Prostate gland (tissue), 2 donors: ENCODE measurements at regions not wholly inside any gene's neighbourhood (a gene's known extent, or its start where the extent isn't known, plus 50 kb on each side); places are given as distances from the start of the nearest gene placed in this dataset.

Experiments used
- DNase-seq: peaks from one replicate; pipeline ENCODE4 v3.0.0-alpha.2; 2019; ENCODE audit warnings: low spot score
- H3K27ac ChIP-seq, 2 donors: fragments of 200-600 bp; sonication (generic); 2 replicates each; pipeline ENCODE4 v1.5.1; 2017 to 2019
- H3K27me3 ChIP-seq: fragments of 200-600 bp; sonication (generic); replicated peaks from 2 replicates; pipeline ENCODE4 v1.5.1; 2019; ENCODE audit not compliant: insufficient read depth
- H3K36me3 ChIP-seq, 2 donors: fragments of 200-600 bp; sonication (generic); 1 replicate in 1 of 2; 2 replicates in 1 of 2; pipeline versions ENCODE4 v1.5.1 to v1.8.1; 2017 to 2019
- H3K4me1 ChIP-seq: fragments of 200-600 bp; sonication (generic); replicated peaks from 2 replicates; pipeline ENCODE4 v1.5.1; 2019
- H3K4me3 ChIP-seq, 2 donors: fragments of 200-600 bp; sonication (generic); 2 replicates each; pipeline ENCODE4 v1.5.1; 2017 to 2019
- H3K9me3 ChIP-seq: fragments of 200-600 bp; sonication (generic); 2 replicates; pipeline ENCODE4 v1.5.1; 2017
- CTCF ChIP-seq, 4 experiments: fragments of 200-600 bp in 2 of 4; fragments of 450-650 bp in 2 of 4; sonication (generic) in 2 of 4; IDR thresholded peaks; 1 replicate in 3 of 4; 2 replicates in 1 of 4; pipeline ENCODE4 v1.5.1; 2016 to 2019; ENCODE audit warnings: antibody characterized with exemption in 4 of 4, mild to moderate bottlenecking in 2 of 4, moderate library complexity in 2 of 4
- POLR2A ChIP-seq: fragments of 450-650 bp; IDR thresholded peaks from one replicate; pipeline ENCODE4 v1.6.1; 2016; ENCODE audit warnings: antibody characterized with exemption, mild to moderate bottlenecking
- POLR2AphosphoS5 ChIP-seq: sonication (generic); formaldehyde crosslinking; IDR thresholded peaks from one replicate; pipeline ENCODE4 v1.6.1; 2017; ENCODE audit warnings: antibody characterized with exemption
- WGBS: methylation state at CpG from one replicate; pipeline ENCODE4 v1.1.5; 2018; 5-methylcytosine and 5-hydroxymethylcytosine counted together
- intact Hi-C: fragments of 100-400 bp; cut with DNase I; formaldehyde crosslinking; loops from one replicate; pipeline ENCODE4 v1.14.2; 2022

- Histone ChIP-seq H3K36me3 (no peaks in the 10 kb centered on the region), H3K4me1 (no peaks in the 10 kb centered on the region), H3K4me3 (no peak overlapping the region), H3K9me3 (no peaks in the 10 kb centered on the region), H3K27me3 (no peaks in the 10 kb centered on the region), H3K27ac (no peak overlapping the region)
- WGBS: 81% methylated on average over 1 of the region's 1 CpG
- intact Hi-C loops: no loop called here
- no peak for DNase-seq
- no peak for TF ChIP-seq POLR2A
- TF ChIP-seq POLR2AphosphoS5: no peak
- no peak for TF ChIP-seq CTCF (IDR thresholded peaks at IDR 0.05)
These were observed 51.6 kb upstream of the PRDM8 start for GRCh38 chr4:80145739-80146138.

GRCh38 chr4:80144676-80145470, 52.4 kb upstream of the PRDM8 start:
- Histone ChIP-seq H3K27me3 (no peaks in the 10 kb centered on the region), H3K9me3 (no peaks in the 10 kb centered on the region), H3K4me3 (no peak overlapping the region), H3K4me1 (no peaks in the 10 kb centered on the region), H3K27ac (no peak overlapping the region), H3K36me3 (no peaks in the 10 kb centered on the region)
- no peak for DNase-seq
- intact Hi-C loops: no loop called here
- TF ChIP-seq CTCF (IDR thresholded peaks at IDR 0.05) (no peak), POLR2AphosphoS5 (no peak), POLR2A (no peak)

GRCh38 chr4:80143307-80143679, 54.0 kb upstream of the PRDM8 start:
- intact Hi-C loops: no loop called here
- H3K4me1 ChIP-seq: no peaks in the 10 kb centered on the region
- no peak for DNase-seq
- no peaks in the 10 kb centered on the region for H3K27me3 ChIP-seq
- H3K36me3 ChIP-seq: no peaks in the 10 kb centered on the region
- no peaks in the 10 kb centered on the region for H3K9me3 ChIP-seq
- H3K4me3 ChIP-seq: no peak overlapping the region
- WGBS: 82% methylated on average over 1 of the region's 1 CpG
- no peak overlapping the region for H3K27ac ChIP-seq
- TF ChIP-seq POLR2A (no peak), POLR2AphosphoS5 (no peak), CTCF (IDR thresholded peaks at IDR 0.05) (no peak)

GRCh38 chr4:80142394-80143306, 54.7 kb upstream of the PRDM8 start:
- Histone ChIP-seq H3K27ac (no peak overlapping the region), H3K27me3 (no peaks in the 10 kb centered on the region), H3K36me3 (no peaks in the 10 kb centered on the region), H3K4me3 (no peak overlapping the region), H3K4me1 (no peaks in the 10 kb centered on the region), H3K9me3 (no peaks in the 10 kb centered on the region)
- no peak for TF ChIP-seq POLR2A
- peak; percentile 24 for TF ChIP-seq POLR2AphosphoS5
- intact Hi-C loops: no loop called here
- DNase-seq: no peak
- 58% methylated on average over 4 of the region's 4 CpGs for WGBS

- no peak for TF ChIP-seq POLR2AphosphoS5
- TF ChIP-seq POLR2A: no peak
- no peak for TF ChIP-seq CTCF (IDR thresholded peaks at IDR 0.05)
- Histone ChIP-seq H3K27me3 (no peaks in the 10 kb centered on the region), H3K9me3 (no peaks in the 10 kb centered on the region), H3K27ac (no peak overlapping the region), H3K4me3 (no peak overlapping the region), H3K36me3 (no peaks in the 10 kb centered on the region), H3K4me1 (no peaks in the 10 kb centered on the region)
- intact Hi-C loops: no loop called here
- DNase-seq: no peak
- 92% methylated on average over 2 of the region's 2 CpGs for WGBS
These were observed 55.8 kb upstream of the PRDM8 start for GRCh38 chr4:80141543-80141942.
